ENCODE measurements at regions not wholly inside any gene's neighbourhood (a gene's known extent, or its start where the extent isn't known, plus 50 kb on each side); places are given as distances from the start of the nearest gene placed in this dataset.

DNA sequence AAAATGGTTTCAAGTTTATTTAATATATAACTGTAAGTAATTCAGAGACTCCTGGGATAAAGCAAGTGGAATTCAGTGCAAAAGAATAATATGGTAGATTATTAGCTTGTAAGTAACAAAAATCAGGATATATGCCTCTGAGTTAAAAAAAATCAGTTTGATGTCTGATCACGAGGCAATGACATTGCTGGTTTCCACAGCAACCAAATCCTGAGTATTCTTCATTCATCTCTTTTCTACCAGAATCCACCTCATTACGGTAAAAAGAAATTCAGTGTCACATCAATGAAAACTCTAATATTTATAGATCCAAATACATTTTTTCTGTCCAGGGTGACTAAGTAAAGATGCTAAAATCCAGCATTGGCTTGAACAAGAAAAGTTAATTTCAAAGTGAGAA, 642.3 kb upstream of the TMPRSS15 start:
- TF ChIP-seq, protein P1, sequence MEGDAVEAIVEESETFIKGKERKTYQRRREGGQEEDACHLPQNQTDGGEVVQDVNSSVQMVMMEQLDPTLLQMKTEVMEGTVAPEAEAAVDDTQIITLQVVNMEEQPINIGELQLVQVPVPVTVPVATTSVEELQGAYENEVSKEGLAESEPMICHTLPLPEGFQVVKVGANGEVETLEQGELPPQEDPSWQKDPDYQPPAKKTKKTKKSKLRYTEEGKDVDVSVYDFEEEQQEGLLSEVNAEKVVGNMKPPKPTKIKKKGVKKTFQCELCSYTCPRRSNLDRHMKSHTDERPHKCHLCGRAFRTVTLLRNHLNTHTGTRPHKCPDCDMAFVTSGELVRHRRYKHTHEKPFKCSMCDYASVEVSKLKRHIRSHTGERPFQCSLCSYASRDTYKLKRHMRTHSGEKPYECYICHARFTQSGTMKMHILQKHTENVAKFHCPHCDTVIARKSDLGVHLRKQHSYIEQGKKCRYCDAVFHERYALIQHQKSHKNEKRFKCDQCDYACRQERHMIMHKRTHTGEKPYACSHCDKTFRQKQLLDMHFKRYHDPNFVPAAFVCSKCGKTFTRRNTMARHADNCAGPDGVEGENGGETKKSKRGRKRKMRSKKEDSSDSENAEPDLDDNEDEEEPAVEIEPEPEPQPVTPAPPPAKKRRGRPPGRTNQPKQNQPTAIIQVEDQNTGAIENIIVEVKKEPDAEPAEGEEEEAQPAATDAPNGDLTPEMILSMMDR (IDR thresholded peaks at IDR 0.05), result no peak
- TF ChIP-seq POLR2AphosphoS5 (IDR thresholded peaks at IDR 0.05; ENCODE audit: low read depth, low read length), result no peak
- no peak for TF ChIP-seq REST (IDR thresholded peaks at IDR 0.05; ENCODE audit: insufficient read depth in 1 of 2, low read depth in 2 of 2, low read length in 1 of 2)
